PC-3 (cell line): ENCODE measurements at regions not wholly inside any gene's neighbourhood (a gene's known extent, or its start where the extent isn't known, plus 50 kb on each side); places are given as distances from the start of the nearest gene placed in this dataset.

ENCODE experiments used
- CTCF ChIP-seq: fragments of 300-600 bp; sonication (generic); conservative IDR thresholded peaks from 2 replicates; pipeline ENCODE4 v1.5.1; 2017; ENCODE audit warnings: antibody characterized with exemption, low read depth, mild to moderate bottlenecking, low read length
- EZH2 ChIP-seq: fragments of 300-600 bp; sonication (generic); IDR thresholded peaks from one replicate; pipeline ENCODE4 v1.6.1; 2017; ENCODE audit warnings: antibody characterized with exemption, mild to moderate bottlenecking, low read length; ENCODE audit not compliant: unreplicated experiment
- EZH2phosphoT487 ChIP-seq: fragments of 300-600 bp; sonication (generic); IDR thresholded peaks from 2 replicates; pipeline ENCODE4 v1.6.1; 2018; ENCODE audit warnings: mild to moderate bottlenecking, antibody characterized with exemption, low read length, borderline replicate concordance

- TF ChIP-seq CTCF (no peak), EZH2 (no peak), EZH2phosphoT487 (no peak)
These were observed 149.0 kb upstream of the ZNF536 start for GRCh38 chr19:30222992-30223865.
